Stimulated activated naive B cell treated with anti-CD40 and anti-IgM and Interleukin-4, amounts not matched to agents 10 μg/mL and 1 μg/mL and 100 μg/mL, for 72 hours (primary cell): ENCODE measurements at regions not wholly inside any gene's neighbourhood (a gene's known extent, or its start where the extent isn't known, plus 50 kb on each side); places are given as distances from the start of the nearest gene placed in this dataset.
"Not testable (repeated sequence)": the region's sequence is repeated elsewhere in the genome, so short reads cannot be mapped to it uniquely, and the experiment has no call there.

ENCODE experiments used
- ATAC-seq, 2 donors: fragments of 150-1000 bp; cut with Tn5 transposase; replicated peaks; 2 replicates each; pipeline ENCODE4 v1.10.0; 2021; ENCODE audit warnings: moderate library complexity in 1 of 2
- DNase-seq: peaks from one replicate; pipeline ENCODE4 v3.0.0; 2021
- H3K27ac Mint-ChIP-seq: one replicate; pipeline ENCODE4 v1.8.0; 2022; ENCODE audit warnings: mild to moderate bottlenecking, mixed read lengths
- H3K27me3 Mint-ChIP-seq, 2 donors: one replicate each; pipeline ENCODE4 v1.8.0; 2022; ENCODE audit warnings: mixed read lengths in 2 of 2
- H3K36me3 Mint-ChIP-seq, 2 donors: one replicate each; pipeline ENCODE4 v1.8.0; 2022; ENCODE audit warnings: mixed read lengths in 2 of 2, mild to moderate bottlenecking in 1 of 2
- H3K4me1 Mint-ChIP-seq, 2 donors: one replicate each; pipeline ENCODE4 v1.8.0; 2022; ENCODE audit warnings: mixed read lengths in 2 of 2, mild to moderate bottlenecking in 1 of 2
- H3K4me3 Mint-ChIP-seq, 2 donors: one replicate each; pipeline ENCODE4 v1.8.0; 2022; ENCODE audit warnings: mild to moderate bottlenecking in 2 of 2, mixed read lengths in 2 of 2, moderate library complexity in 1 of 2
- H3K9me3 Mint-ChIP-seq, 2 donors: one replicate each; pipeline ENCODE4 v1.8.0; 2022; ENCODE audit warnings: mixed read lengths in 2 of 2, mild to moderate bottlenecking in 1 of 2

DNA sequence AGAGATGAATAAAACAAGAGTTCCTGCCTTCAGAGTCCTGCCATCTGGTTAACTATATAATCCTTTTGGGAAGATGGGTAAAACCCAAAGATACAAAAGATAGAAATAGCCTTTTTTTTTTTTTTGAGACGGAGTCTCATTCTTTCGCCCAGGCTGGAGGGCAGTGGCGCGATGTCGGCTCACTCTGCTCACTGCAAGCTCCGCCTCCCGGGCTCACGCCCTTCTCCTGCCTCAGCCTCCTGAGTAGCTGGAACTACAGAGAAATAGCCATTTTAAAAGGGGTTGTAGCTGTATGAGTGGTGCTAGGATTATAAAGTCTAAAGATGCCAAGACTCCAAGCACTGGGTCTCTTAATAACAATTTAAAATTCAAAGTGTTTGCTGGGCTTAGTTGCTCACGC, 97.2 kb downstream of the KDR start:
- Mint-ChIP-seq H3K27me3 (no peaks in the 10 kb centered on the region), H3K36me3 (no peaks in the 10 kb centered on the region), H3K4me1 (no peaks in the 10 kb centered on the region), H3K27ac (no peak overlapping the region), H3K9me3 (no peaks in the 10 kb centered on the region), H3K4me3 (no peak overlapping the region)
- DNase-seq (no peak), ATAC-seq (no peak)

- Mint-ChIP-seq H3K4me1 (no peaks in the 10 kb centered on the region), H3K27ac (no peak overlapping the region), H3K4me3 (no peak overlapping the region), H3K9me3 (no peaks in the 10 kb centered on the region), H3K27me3 (no peaks in the 10 kb centered on the region), H3K36me3 (no peaks in the 10 kb centered on the region)
- ATAC-seq (no peak), DNase-seq (no peak)
Measured at GRCh38 chr4:55027596-55027995, 97.8 kb downstream of the KDR start.

- H3K36me3 Mint-ChIP-seq, H3K27me3 Mint-ChIP-seq, H3K27ac Mint-ChIP-seq, DNase-seq, ATAC-seq, H3K4me3 Mint-ChIP-seq, H3K9me3 Mint-ChIP-seq, H3K4me1 Mint-ChIP-seq: not testable (repeated sequence)
Measured at GRCh38 chr4:55025456-55025855, 99.9 kb downstream of the KDR start.

GRCh38 chr4:55023030-55023429, 102.4 kb downstream of the KDR start:
- no peak for ATAC-seq
- H3K27me3 Mint-ChIP-seq: peaks cover 5 to 8% of the 10 kb centered on the region in 2 donors
- peaks cover 0 to 2% of the 10 kb centered on the region in 2 donors for H3K9me3 Mint-ChIP-seq
- H3K4me3 Mint-ChIP-seq: no peak overlapping the region
- H3K4me1 Mint-ChIP-seq: no peaks in the 10 kb centered on the region
- no peak overlapping the region for H3K27ac Mint-ChIP-seq
- H3K36me3 Mint-ChIP-seq: no peaks in the 10 kb centered on the region
- DNase-seq: no peak

DNA sequence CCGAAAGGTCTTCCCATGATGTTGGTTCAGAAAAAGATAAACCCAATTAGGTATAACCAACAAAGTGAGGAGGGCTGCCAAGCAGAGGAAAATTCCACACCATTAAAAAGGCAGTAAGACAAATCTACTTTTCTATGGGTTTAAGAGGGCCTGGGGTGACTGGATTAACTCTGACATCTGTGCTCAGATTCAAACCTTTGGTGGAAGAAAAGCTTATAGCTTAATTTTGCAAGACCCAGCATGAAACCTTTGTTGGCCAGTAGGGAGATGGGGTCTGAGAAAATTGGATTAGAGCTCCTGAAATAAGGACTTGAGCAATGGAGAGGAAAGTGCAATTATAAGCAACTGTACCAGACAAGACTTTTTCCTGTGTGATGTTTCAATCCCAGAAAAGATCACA, 104.2 kb downstream of the KDR start:
- H3K36me3 Mint-ChIP-seq: no peaks in the 10 kb centered on the region
- ATAC-seq (no peak), DNase-seq (no peak)
- H3K4me1 Mint-ChIP-seq: no peaks in the 10 kb centered on the region
- no peak overlapping the region for H3K27ac Mint-ChIP-seq
- H3K4me3 Mint-ChIP-seq: no peak overlapping the region
- peaks cover 5 to 8% of the 10 kb centered on the region in 2 donors for H3K27me3 Mint-ChIP-seq
- peaks cover 0 to 2% of the 10 kb centered on the region in 2 donors for H3K9me3 Mint-ChIP-seq

DNA sequence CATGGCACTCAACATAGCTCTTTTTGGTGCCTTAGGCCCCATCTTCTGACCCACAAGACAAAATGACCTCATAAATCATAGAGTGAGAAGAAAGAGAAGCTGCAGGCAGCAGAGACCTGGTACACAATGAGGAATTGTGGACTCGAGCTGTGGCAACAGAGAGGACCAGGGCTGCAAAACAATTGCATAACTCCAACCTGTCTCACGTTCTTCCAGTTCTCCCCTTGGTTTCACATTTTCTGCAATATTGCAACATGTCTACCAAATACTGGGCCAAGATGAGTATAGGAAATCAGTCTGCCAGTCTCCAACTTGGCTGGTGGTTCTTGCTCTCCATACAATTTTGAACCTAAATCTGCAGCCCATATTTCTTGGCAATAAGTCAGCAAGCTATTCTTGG, 105.3 kb downstream of the KDR start:
- ATAC-seq (no peak), DNase-seq (no peak)
- no peak overlapping the region for H3K27ac Mint-ChIP-seq
- H3K36me3 Mint-ChIP-seq: no peaks in the 10 kb centered on the region
- H3K4me1 Mint-ChIP-seq: no peaks in the 10 kb centered on the region
- H3K9me3 Mint-ChIP-seq: peaks cover 0 to 2% of the 10 kb centered on the region in 2 donors
- H3K27me3 Mint-ChIP-seq: peaks cover 5 to 13% of the 10 kb centered on the region in 2 donors
- no peak overlapping the region for H3K4me3 Mint-ChIP-seq

GRCh38 chr4:55018978-55019377, 106.4 kb downstream of the KDR start:
- Mint-ChIP-seq H3K9me3 (peaks cover 0 to 2% of the 10 kb centered on the region in 2 donors), H3K4me1 (no peaks in the 10 kb centered on the region), H3K36me3 (no peaks in the 10 kb centered on the region), H3K4me3 (no peak overlapping the region), H3K27me3 (peaks cover 5 to 13% of the 10 kb centered on the region in 2 donors), H3K27ac (no peak overlapping the region)
- DNase-seq (no peak), ATAC-seq (no peak)

DNA sequence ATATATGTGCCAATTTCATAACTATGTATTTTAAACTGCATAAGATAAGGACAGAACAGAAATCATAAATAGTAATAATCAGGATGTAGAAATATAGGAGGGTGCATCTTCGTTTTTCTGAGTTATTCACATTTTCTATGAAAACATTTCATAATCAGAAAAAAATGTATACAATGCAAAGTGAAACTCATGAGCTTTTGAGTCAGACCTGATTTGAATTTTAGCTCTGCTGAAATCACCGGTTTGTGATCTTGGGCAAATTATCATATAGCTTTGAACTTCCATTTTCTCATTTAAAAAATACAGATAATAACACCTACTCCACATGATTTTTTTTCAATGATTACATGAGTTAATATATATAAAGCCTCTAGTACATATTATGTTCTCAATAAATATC, 106.9 kb downstream of the KDR start:
- Mint-ChIP-seq H3K9me3 (peaks cover 0 to 2% of the 10 kb centered on the region in 2 donors), H3K4me3 (no peak overlapping the region), H3K36me3 (no peaks in the 10 kb centered on the region), H3K4me1 (no peaks in the 10 kb centered on the region), H3K27ac (no peak overlapping the region), H3K27me3 (peaks cover 5 to 13% of the 10 kb centered on the region in 2 donors)
- ATAC-seq: no peak
- DNase-seq: no peak

GRCh38 chr4:55017406-55017805, 108.0 kb downstream of the KDR start:
- ATAC-seq: no peak
- DNase-seq: no peak
- Mint-ChIP-seq H3K9me3 (peaks cover 0 to 2% of the 10 kb centered on the region in 2 donors), H3K4me3 (no peak overlapping the region), H3K36me3 (no peaks in the 10 kb centered on the region), H3K27ac (no peak overlapping the region), H3K4me1 (no peaks in the 10 kb centered on the region), H3K27me3 (peaks cover 5 to 13% of the 10 kb centered on the region in 2 donors)

- Mint-ChIP-seq H3K36me3 (no peaks in the 10 kb centered on the region), H3K9me3 (no peaks in the 10 kb centered on the region), H3K27ac (no peak overlapping the region), H3K4me3 (no peak overlapping the region), H3K27me3 (peaks cover 5 to 9% of the 10 kb centered on the region in 2 donors), H3K4me1 (no peaks in the 10 kb centered on the region)
- DNase-seq (no peak), ATAC-seq (no peak)
Measured at GRCh38 chr4:55016131-55016530, 109.3 kb downstream of the KDR start.

GRCh38 chr4:55014876-55015275, 110.5 kb downstream of the KDR start:
- Mint-ChIP-seq H3K4me3 (no peak overlapping the region), H3K9me3 (peaks cover 0 to under 1% of the 10 kb centered on the region in 2 donors), H3K27ac (no peak overlapping the region), H3K4me1 (no peaks in the 10 kb centered on the region), H3K36me3 (no peaks in the 10 kb centered on the region), H3K27me3 (peaks cover 8 to 10% of the 10 kb centered on the region in 2 donors)
- ATAC-seq (no peak), DNase-seq (no peak)

DNA sequence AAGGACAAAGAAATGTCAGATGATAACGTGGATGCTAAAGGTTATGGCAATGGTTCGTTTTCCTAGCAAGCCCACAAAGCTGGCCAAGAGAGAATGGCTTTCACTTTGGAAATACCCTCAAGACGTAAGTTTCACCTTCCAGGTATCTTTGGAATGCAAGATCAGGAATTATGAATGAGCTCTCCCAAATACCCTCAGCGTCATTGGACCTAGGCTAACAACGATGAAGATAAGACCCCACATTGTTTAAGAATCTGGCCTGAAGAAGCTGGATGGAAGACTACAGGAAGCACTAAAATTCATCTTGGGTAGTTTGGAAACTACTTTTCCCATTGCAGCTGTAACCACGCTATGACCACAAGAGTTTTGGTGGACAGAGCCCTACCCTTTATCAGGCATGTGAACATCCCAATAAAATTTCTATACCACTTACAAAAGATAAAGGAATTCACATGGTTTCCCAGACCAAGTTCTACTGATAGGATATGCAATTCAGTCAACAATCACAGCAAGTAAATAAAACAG, 111.9 kb downstream of the KDR start:
- H3K27ac Mint-ChIP-seq: no peak overlapping the region
- H3K4me3 Mint-ChIP-seq: no peak overlapping the region
- no peaks in the 10 kb centered on the region for H3K4me1 Mint-ChIP-seq
- ATAC-seq: no peak
- no peak for DNase-seq
- H3K27me3 Mint-ChIP-seq: peaks cover 5 to 14% of the 10 kb centered on the region in 2 donors
- peaks cover 0 to 4% of the 10 kb centered on the region in 2 donors for H3K9me3 Mint-ChIP-seq
- no peaks in the 10 kb centered on the region for H3K36me3 Mint-ChIP-seq

GRCh38 chr4:55012363-55013230, 112.8 kb downstream of the KDR start:
- no peak overlapping the region for H3K4me3 Mint-ChIP-seq

DNA sequence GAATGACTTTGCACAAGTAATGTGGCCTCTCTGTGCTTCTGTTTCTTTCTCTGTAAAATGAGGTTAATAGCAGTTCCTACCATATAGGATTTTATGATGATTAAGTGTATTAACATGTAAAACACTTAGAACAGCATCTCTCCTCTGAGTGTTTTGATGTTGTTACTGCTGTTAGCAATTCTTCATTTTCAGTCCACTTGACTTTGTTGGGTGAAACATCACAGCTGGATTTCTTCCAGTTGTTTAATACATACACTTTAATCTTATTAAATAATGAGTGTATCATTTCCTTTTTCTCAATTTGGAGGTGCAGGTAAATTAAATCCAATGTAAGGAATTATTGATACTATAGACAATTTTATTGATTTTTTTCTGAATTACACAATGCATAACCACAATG, 113.6 kb downstream of the KDR start:
- no peak for DNase-seq
- Mint-ChIP-seq H3K9me3 (peaks cover 0 to 4% of the 10 kb centered on the region in 2 donors), H3K27me3 (peaks cover 5 to 14% of the 10 kb centered on the region in 2 donors), H3K36me3 (no peaks in the 10 kb centered on the region), H3K4me1 (no peaks in the 10 kb centered on the region), H3K27ac (no peak overlapping the region), H3K4me3 (no peak overlapping the region)
- no peak for ATAC-seq

More at GRCh38 chr4:55012363-55013230, 112.8 kb downstream of the KDR start:
- no peaks in the 10 kb centered on the region for H3K4me1 Mint-ChIP-seq
- no peaks in the 10 kb centered on the region for H3K36me3 Mint-ChIP-seq
- H3K27me3 Mint-ChIP-seq: peaks cover 5 to 14% of the 10 kb centered on the region in 2 donors
- DNase-seq (no peak), ATAC-seq (no peak)
- peaks cover 0 to 4% of the 10 kb centered on the region in 2 donors for H3K9me3 Mint-ChIP-seq
- no peak overlapping the region for H3K27ac Mint-ChIP-seq

DNA sequence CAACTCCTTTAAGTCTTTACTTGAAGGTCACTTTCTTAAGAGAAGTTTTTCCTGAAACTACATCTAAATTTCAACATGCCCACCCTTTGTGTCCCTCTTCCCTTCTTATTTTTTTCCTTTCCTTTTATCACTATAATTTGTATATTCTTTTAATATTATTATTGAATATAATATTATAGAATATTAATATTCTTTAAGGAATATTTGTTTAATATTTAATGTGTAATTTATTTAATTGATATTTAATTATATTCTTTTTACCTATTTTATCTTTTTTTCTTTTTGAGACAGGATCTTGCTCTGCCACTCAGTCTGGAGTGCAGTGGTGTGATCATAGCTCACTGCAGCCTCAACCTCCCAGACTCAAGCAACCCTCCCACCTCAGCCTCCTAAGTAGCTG, 114.8 kb downstream of the KDR start:
- H3K4me3 Mint-ChIP-seq: no peak overlapping the region
- ATAC-seq (no peak), DNase-seq (no peak)
- H3K27me3 Mint-ChIP-seq: peaks cover 4 to 14% of the 10 kb centered on the region in 2 donors
- H3K27ac Mint-ChIP-seq: no peak overlapping the region
- H3K9me3 Mint-ChIP-seq: peaks cover 0 to 4% of the 10 kb centered on the region in 2 donors
- no peaks in the 10 kb centered on the region for H3K4me1 Mint-ChIP-seq
- H3K36me3 Mint-ChIP-seq: no peaks in the 10 kb centered on the region
